Fibroblast of skin of back (primary cell): ENCODE measurements at regions not wholly inside any gene's neighbourhood (a gene's known extent, or its start where the extent isn't known, plus 50 kb on each side); places are given as distances from the start of the nearest gene placed in this dataset.
"Not testable (repeated sequence)": the region's sequence is repeated elsewhere in the genome, so short reads cannot be mapped to it uniquely, and the experiment has no call there.

ENCODE experiments used
- DNase-seq: peaks from one replicate; pipeline ENCODE4 v3.0.0-alpha.2; 2013

DNA sequence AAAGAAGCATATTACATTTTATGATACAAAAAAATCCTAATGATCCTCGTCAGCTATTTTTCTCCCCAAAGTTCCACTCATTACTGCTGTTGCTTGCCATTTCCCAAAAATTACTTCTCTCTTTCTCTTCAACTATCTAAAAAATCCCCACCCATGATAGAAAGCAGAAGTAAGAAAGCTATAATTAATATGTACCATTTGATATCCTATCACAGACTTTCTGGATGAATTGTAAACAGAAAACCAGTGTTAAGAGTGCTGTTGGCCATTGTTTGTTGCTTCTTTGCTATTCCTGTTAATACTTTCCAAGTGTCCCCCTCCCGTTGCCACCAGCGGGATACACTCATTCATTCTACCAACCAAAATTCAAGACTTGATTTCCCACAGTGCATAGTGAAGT, 136.3 kb upstream of the SMARCA2 start:
- no peak for DNase-seq

- no peak for DNase-seq
These were observed 135.6 kb upstream of the SMARCA2 start for GRCh38 chr9:1879501-1879900.

GRCh38 chr9:1880038-1880565, 135.0 kb upstream of the SMARCA2 start:
- DNase-seq = no peak

GRCh38 chr9:1881708-1882295, 133.3 kb upstream of the SMARCA2 start:
- no peak for DNase-seq

DNA sequence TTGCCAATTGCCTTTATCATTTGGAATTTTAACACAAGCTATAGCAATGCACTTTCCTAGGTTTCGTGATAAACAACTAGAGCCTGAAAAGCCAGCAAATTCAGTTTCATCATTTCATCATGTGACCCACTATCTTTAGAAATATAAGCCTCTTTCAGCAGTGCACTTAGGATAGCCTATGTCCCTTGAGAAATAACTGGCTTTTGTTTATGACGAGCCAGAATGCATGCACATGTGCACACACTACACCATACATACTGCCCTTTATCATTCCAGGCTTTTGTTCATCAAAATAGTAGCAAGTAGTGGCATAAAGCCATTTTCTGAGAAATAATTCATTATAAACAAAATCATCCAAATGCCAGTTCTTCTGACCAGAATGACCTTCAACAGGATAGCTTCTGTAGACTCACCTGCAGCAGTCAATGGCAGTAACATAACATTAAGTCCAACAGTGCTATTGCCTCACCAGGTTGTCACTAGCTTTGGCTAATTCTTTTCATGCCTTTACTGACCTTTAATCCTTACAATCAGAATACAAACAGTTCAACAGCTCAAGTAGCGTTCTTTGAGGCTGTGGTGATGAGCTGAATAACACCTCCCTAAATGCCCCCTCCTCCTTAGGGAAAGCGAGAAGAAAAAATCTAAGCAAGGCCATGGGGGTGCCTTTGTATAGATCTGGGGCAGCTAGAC, 132.3 kb upstream of the SMARCA2 start:
- no peak for DNase-seq

DNA sequence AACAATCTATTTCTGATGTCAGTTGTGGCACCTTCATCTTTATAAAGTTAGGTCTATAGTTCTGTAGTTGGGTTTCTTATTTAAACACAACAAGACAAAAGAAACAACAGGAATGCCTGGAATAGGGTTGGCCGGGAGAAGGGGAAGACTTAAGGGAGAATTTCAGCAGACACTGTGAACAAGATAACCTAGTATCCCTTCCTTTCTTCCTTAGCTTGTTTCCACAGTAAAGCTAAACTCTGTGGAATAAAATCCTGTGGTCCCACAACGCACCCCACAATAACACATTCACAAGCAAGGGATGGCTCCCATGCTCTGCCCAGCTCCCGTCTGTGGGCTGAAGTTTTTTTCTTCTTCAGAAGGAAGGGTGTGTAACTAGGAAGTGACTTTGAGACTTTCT, 124.9 kb upstream of the SMARCA2 start:
- DNase-seq = no peak

- DNase-seq = peak; percentile 8
These were observed 124.3 kb upstream of the SMARCA2 start for GRCh38 chr9:1890816-1891215.

- DNase-seq = not testable (repeated sequence)
These were observed 112.0 kb upstream of the SMARCA2 start for GRCh38 chr9:1903080-1903704.

DNA sequence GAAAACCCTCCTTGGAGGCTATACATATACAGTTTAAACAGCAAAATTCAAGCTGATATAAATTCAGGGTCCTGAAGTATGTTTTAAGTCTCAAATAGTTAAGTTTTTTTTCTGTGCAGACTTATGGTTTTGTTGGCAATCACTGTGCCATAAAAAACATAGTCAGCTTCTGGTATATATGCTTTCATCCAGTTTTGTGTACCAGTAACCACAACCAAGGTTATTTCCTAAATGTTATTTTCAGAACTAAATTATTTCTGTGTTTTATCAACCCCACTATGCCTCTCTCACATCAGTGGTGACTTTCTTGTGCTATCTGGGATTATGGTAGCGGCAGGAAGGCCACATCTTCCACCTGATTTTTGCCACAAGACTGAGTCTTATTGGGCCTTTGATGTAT, 107.7 kb upstream of the SMARCA2 start:
- no peak for DNase-seq

DNA sequence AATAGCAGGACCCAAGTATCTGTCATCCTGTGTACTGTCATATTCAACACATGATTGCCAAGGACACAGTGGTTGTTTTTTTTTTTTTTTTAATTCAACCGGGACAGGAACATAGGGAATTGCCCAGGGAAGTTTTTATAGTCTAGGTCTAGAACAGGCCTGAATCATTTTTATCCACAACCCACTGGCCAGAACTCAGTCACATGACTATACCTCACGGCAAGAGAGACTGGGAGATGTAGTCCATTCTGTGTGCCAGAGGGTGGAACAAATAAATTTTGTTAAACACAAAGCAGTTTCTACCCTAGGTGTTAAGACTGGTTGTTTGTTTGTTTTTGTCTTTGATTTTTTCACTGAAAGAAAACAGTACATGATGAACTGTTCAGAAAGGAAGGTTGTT, 105.8 kb upstream of the SMARCA2 start:
- DNase-seq = no peak

GRCh38 chr9:1910269-1910811, 104.8 kb upstream of the SMARCA2 start:
- no peak for DNase-seq

GRCh38 chr9:1913631-1914330, 101.4 kb upstream of the SMARCA2 start:
- DNase-seq = no peak

DNA sequence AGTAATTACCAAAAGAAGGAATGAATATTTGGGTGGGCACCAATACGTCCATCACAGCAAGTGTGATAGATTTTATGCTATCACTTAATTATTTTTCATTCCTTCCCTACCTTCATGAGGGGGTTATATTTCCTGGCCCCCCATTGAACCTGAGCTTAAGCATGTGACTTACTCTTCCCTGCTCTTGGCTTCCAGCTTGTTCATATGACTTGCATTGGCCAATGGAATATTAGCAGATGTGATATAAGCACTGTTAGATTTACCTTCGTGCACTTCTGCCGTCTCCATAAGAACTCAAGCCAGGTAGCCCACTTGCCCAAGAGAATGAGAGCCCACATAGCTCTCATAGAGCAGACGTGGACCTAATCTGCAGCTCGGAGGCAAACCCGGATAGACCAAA, 99.1 kb upstream of the SMARCA2 start:
- no peak for DNase-seq

GRCh38 chr9:1916655-1917054, 98.5 kb upstream of the SMARCA2 start:
- no peak for DNase-seq

DNA sequence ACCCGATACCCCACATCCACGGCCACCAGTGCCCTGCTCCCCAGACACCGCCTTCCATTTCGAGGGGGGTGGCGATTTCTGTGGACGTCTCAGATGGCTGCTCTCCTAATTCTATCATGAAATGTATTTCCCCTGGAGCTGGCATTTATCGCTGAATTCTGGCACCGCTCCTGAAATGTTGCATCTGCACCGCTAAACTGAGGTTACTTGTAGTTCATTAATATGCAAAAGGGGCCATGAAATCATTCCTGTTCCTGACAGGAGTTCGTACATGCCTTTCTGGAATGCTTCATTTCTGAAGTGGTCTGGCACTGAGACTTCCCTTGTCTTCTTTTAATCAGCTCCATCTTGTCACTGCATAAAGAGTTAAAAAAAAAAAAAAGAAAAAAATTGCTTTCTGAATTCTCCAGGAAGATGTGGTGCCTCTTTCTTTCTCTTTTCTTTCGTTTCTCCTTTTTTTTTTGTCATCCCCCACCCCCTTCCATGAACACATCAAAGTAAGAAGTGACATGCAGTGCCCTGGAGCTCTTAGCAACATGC, 97.7 kb upstream of the SMARCA2 start:
- no peak for DNase-seq

GRCh38 chr9:1918108-1918507, 97.0 kb upstream of the SMARCA2 start:
- DNase-seq = no peak

DNA sequence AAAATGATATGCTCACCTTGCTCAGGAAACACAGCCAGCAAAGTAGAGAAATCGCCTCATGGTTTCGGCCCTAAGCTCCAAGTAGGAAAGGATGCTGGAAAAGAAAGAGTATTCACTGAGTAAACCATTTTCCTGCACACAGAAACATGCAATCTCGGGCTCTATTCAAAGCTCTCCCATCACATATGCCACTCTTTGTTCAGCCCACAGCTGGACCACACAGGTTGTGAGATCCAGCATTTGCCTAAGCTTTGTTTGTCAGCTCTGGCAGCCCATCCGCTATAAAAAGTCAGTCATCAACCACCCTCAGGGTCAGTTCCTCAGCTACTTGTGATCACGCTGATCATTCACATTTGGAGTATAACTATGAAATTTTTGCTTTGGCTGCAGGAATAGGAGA, 96.5 kb upstream of the SMARCA2 start:
- no peak for DNase-seq

GRCh38 chr9:1919229-1919628, 95.9 kb upstream of the SMARCA2 start:
- DNase-seq = no peak

DNA sequence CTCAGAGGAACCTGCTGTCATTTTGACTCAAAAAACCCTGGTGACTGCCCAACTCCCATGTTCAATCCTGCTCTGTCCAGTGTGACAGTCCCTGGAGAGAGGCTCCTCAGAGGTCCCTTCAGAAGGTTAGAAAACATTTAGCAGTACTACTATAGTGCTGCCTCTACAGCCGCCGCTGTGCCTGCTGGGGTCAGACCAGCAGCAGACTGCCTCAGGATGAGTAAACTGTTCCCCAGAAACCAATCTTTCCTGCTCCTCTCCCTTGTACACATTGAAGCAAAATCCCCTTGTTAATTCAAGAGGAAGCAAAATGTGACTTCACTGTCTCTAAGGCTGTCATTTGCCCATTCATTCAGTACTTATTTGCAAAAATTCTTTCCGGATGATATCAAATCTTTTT, 94.8 kb upstream of the SMARCA2 start:
- DNase-seq = no peak

DNA sequence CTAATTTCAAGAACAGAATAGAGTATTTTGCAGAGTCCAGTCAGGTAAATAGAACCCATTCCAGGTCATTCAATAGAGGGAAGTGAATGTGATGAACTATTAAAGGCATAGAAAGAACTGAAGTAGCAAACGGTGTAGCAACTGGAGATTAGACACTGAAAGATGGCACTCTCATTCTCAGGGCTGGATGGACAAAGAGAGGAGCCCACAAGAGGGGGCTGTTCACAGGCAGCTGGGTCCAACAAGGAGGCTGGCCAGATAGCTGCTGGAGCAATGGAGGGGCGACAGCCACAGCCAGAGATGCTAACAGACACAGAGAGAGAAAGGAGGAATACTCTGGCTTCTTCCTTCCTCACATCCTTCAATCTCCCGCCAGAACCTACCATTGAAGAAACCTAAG, 93.1 kb upstream of the SMARCA2 start:
- DNase-seq = no peak

DNA sequence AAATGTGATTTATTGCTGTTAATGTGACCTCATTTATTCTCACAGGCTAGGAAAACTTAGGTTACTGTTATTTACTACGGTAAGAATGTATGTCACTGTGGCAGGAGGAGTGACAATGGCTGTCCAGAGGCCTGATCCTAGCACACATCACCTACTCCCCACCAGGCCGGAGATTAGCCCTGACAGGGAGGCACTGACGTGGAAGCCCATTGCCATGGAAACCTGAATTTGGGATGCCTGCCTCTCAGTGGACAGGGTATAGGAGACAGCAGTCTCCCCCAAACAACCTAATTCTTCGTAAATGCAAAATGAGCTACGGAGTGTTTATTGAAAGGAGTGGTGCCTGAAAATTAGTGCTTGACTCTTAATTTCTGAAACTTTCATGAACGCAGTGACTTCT, 87.6 kb upstream of the SMARCA2 start:
- DNase-seq = no peak

GRCh38 chr9:1929134-1929533, 86.0 kb upstream of the SMARCA2 start:
- no peak for DNase-seq

- no peak for DNase-seq
These were observed 85.4 kb upstream of the SMARCA2 start for GRCh38 chr9:1929722-1930244.
